GM23338 (cell line): ENCODE measurements at regions not wholly inside any gene's neighbourhood (a gene's known extent, or its start where the extent isn't known, plus 50 kb on each side); places are given as distances from the start of the nearest gene placed in this dataset.

ENCODE experiments used
- ATAC-seq: fragments of 200-7000 bp; cut with Tn5 transposase; 3 replicates; pipeline ENCODE4 v1.9.1; 2020
- DNase-seq: peaks from one replicate; pipeline ENCODE4 v3.0.0-alpha.2; 2015; ENCODE audit warnings: low spot score
- H2AFZ ChIP-seq: fragments of 200-600 bp; sonication (generic); 2 replicates; pipeline ENCODE4 v1.8.0; 2016; ENCODE audit warnings: antibody characterized with exemption, mild to moderate bottlenecking, moderate library complexity
- H3F3A ChIP-seq: fragments of 200-600 bp; sonication (generic); replicated peaks from 2 replicates; pipeline ENCODE4 v1.8.0; 2017; ENCODE audit warnings: antibody characterized with exemption, mixed run types, low read depth
- H3K27ac ChIP-seq: fragments of 200-600 bp; sonication (generic); 2 replicates; pipeline ENCODE4 v1.6.1; 2016; ENCODE audit warnings: low read depth
- H3K27me3 ChIP-seq: fragments of 200-600 bp; sonication (generic); 2 replicates; pipeline ENCODE4 v1.8.0; 2016; ENCODE audit warnings: mild to moderate bottlenecking, mixed run types, moderate library complexity; ENCODE audit not compliant: insufficient read depth
- H3K36me3 ChIP-seq: fragments of 200-600 bp; sonication (generic); 2 replicates; pipeline ENCODE4 v1.8.0; 2016; ENCODE audit warnings: mild to moderate bottlenecking; ENCODE audit not compliant: insufficient read depth
- H3K4me1 ChIP-seq: fragments of 200-600 bp; sonication (generic); 2 replicates; pipeline ENCODE4 v1.8.0; 2016; ENCODE audit warnings: mild to moderate bottlenecking, moderate library complexity; ENCODE audit not compliant: insufficient read depth
- H3K4me2 ChIP-seq: fragments of 200-600 bp; sonication (generic); 2 replicates; pipeline ENCODE4 v1.7.1; 2017; ENCODE audit warnings: mixed run types
- H3K4me3 ChIP-seq: fragments of 200-600 bp; sonication (generic); 2 replicates; pipeline ENCODE4 v1.6.1; 2016; ENCODE audit warnings: mixed run types
- H3K79me2 ChIP-seq: fragments of 200-600 bp; sonication (generic); replicated peaks from 2 replicates; pipeline ENCODE4 v1.8.0; 2017; ENCODE audit warnings: mild to moderate bottlenecking; ENCODE audit not compliant: insufficient read depth
- H3K9me2 ChIP-seq: fragments of 200-600 bp; sonication (generic); 2 replicates; pipeline ENCODE4 v1.8.0; 2017; ENCODE audit not compliant: insufficient read depth
- H4K20me1 ChIP-seq: fragments of 200-600 bp; sonication (generic); replicated peaks from 2 replicates; pipeline ENCODE4 v1.8.0; 2017; ENCODE audit warnings: mild to moderate bottlenecking; ENCODE audit not compliant: insufficient read depth
- H3K27ac Mint-ChIP-seq: 2 replicates; pipeline ENCODE4 v1.8.0; 2020; ENCODE audit warnings: inconsistent platforms, mild to moderate bottlenecking, moderate library complexity, mixed read lengths
- H3K27me3 Mint-ChIP-seq: 3 replicates; pipeline ENCODE4 v1.8.0; 2022; ENCODE audit warnings: low read depth, mild to moderate bottlenecking, moderate library complexity, mixed read lengths, inconsistent platforms; ENCODE audit not compliant: insufficient read depth, poor library complexity
- H3K36me3 Mint-ChIP-seq: 3 replicates; pipeline ENCODE4 v1.8.0; 2021; ENCODE audit warnings: low read depth, mild to moderate bottlenecking, inconsistent platforms, moderate library complexity, mixed read lengths
- H3K4me1 Mint-ChIP-seq: 3 replicates; pipeline ENCODE4 v1.8.0; 2020; ENCODE audit warnings: mild to moderate bottlenecking, inconsistent platforms, mixed read lengths
- H3K4me3 Mint-ChIP-seq: 3 replicates; pipeline ENCODE4 v1.8.0; 2021; ENCODE audit warnings: moderate library complexity, mild to moderate bottlenecking, inconsistent platforms, mixed read lengths
- H3K9me3 Mint-ChIP-seq: 3 replicates; pipeline ENCODE4 v1.8.0; 2020; ENCODE audit warnings: moderate library complexity, mild to moderate bottlenecking, inconsistent platforms, mixed read lengths
- ETS1 ChIP-seq: IDR thresholded peaks from 2 replicates; pipeline ENCODE4 v1.6.1; 2016; ENCODE audit warnings: antibody characterized with exemption
- EZH2phosphoT487 ChIP-seq: fragments of 200-600 bp; sonication (generic); IDR thresholded peaks from one replicate; pipeline ENCODE4 v1.8.1; 2018; ENCODE audit warnings: antibody characterized with exemption; ENCODE audit not compliant: unreplicated experiment
- JUNB ChIP-seq: IDR thresholded peaks from one replicate; pipeline ENCODE4 v1.6.1; 2016; ENCODE audit warnings: antibody characterized with exemption; ENCODE audit not compliant: unreplicated experiment
- NANOG ChIP-seq: IDR thresholded peaks from 2 replicates; pipeline ENCODE4 v1.6.1; 2016; ENCODE audit warnings: antibody characterized with exemption, borderline replicate concordance
- REST ChIP-seq: IDR thresholded peaks from one replicate; pipeline ENCODE4 v1.6.1; 2018; ENCODE audit warnings: antibody characterized with exemption; ENCODE audit not compliant: unreplicated experiment
- STAT1 ChIP-seq: IDR thresholded peaks from one replicate; pipeline ENCODE4 v1.6.1; 2016; ENCODE audit warnings: antibody characterized with exemption; ENCODE audit not compliant: unreplicated experiment
- ZNF114 ChIP-seq: fragments of 250-450 bp; sonication (Bioruptor Pico); IDR thresholded peaks from 2 replicates; pipeline ENCODE4 v1.5.0; 2020; ENCODE audit warnings: mild to moderate bottlenecking, moderate library complexity
- ZNF331 ChIP-seq: fragments of 250-450 bp; sonication (Bioruptor Pico); IDR thresholded peaks from 2 replicates; pipeline ENCODE4 v1.5.0; 2020; ENCODE audit warnings: low read depth, mild to moderate bottlenecking, moderate library complexity
- ZNF462 ChIP-seq: fragments of 250-450 bp; sonication (Bioruptor Pico); IDR thresholded peaks from 2 replicates; pipeline ENCODE4 v1.5.0; 2020; ENCODE audit warnings: mild to moderate bottlenecking, moderate library complexity

- TF ChIP-seq REST (no peak), ZNF114 (CRISPR knock-in tag) (no peak), JUNB (no peak), NANOG (no peak), EZH2phosphoT487 (no peak), STAT1 (no peak), ETS1 (no peak), ZNF331 (CRISPR knock-in tag) (no peak)
These were observed 319.8 kb upstream of the KLHL29 start (continued) for GRCh38 chr2:23065210-23065609.

- no peak overlapping the region for H3K4me3 Mint-ChIP-seq
- DNase-seq (no peak), ATAC-seq (peak; percentile 34; the same call in 1 of the 3 replicates)
- peaks cover 23% of the 10 kb centered on the region for H3K9me2 ChIP-seq
- 0 out of 3 replicates have a peak, but pooled peaks cover 3% of the 10 kb centered on the region for H3K9me3 Mint-ChIP-seq
- H3K36me3 Mint-ChIP-seq, result no peaks in the 10 kb centered on the region
- no peak overlapping the region for H3K4me3 ChIP-seq
- H3K4me1 ChIP-seq, result no peaks in the 10 kb centered on the region
- no peak overlapping the region for H3K4me2 ChIP-seq
- H3K27ac Mint-ChIP-seq, result no peak overlapping the region
- no peaks in the 10 kb centered on the region for H3K27me3 ChIP-seq
- H3K27me3 Mint-ChIP-seq, result peaks cover 10% of the 10 kb centered on the region
- TF ChIP-seq ZNF462, result no peak
- H3F3A ChIP-seq, result no peaks in the 10 kb centered on the region
- H3K79me2 ChIP-seq, result no peaks in the 10 kb centered on the region
- no peak overlapping the region for H3K27ac ChIP-seq
- H4K20me1 ChIP-seq, result no peaks in the 10 kb centered on the region
- no peaks in the 10 kb centered on the region for H3K36me3 ChIP-seq
- H3K4me1 Mint-ChIP-seq, result no peaks in the 10 kb centered on the region
- H2AFZ ChIP-seq, result no peak overlapping the region; the same call in 1 of the 2 replicates
These were observed 319.0 kb upstream of the KLHL29 start for GRCh38 chr2:23065936-23066335.
